Esophagus muscularis mucosa (tissue), 3 donors: ENCODE measurements at regions not wholly inside any gene's neighbourhood (a gene's known extent, or its start where the extent isn't known, plus 50 kb on each side); places are given as distances from the start of the nearest gene placed in this dataset.

Experiments
- CTCF ChIP-seq, 3 experiments: fragments of 200-600 bp in 2 of 3; fragments of 450-650 bp in 1 of 3; sonication (generic) in 2 of 3; IDR thresholded peaks; one replicate each; pipeline ENCODE4 v1.5.1; 2017 to 2019; ENCODE audit warnings: antibody characterized with exemption in 3 of 3, mild to moderate bottlenecking in 2 of 3, moderate library complexity in 1 of 3
- POLR2A ChIP-seq: fragments of 450-650 bp; IDR thresholded peaks from one replicate; pipeline ENCODE4 v1.6.1; 2017; ENCODE audit warnings: antibody characterized with exemption, moderate library complexity, mild to moderate bottlenecking, low read depth

- TF ChIP-seq CTCF (IDR thresholded peaks at IDR 0.05) (no peak), POLR2A (no peak)
Measured at GRCh38 chr5:155080721-155081120, 67.2 kb downstream of the KIF4B start.
